Lung (tissue), 11 donors: ENCODE measurements at regions not wholly inside any gene's neighbourhood (a gene's known extent, or its start where the extent isn't known, plus 50 kb on each side); places are given as distances from the start of the nearest gene placed in this dataset.

Experiments used
- ATAC-seq: fragments of 200-7000 bp; cut with Tn5 transposase; one replicate; pipeline ENCODE4 v1.9.1; 2020; ENCODE audit warnings: moderate number of reproducible peaks; ENCODE audit not compliant: insufficient read depth, low FRiP score
- DNase-seq, 3 donors: peaks; one replicate each; pipeline ENCODE4 v3.0.0-alpha.2; 2013 to 2017
- H3K27ac ChIP-seq, 2 donors: one replicate each; pipeline ENCODE4 v1.5.1; 2013; ENCODE audit warnings: mild to moderate bottlenecking in 2 of 2, moderate library complexity in 2 of 2, control low read depth in 1 of 2, inconsistent platforms in 1 of 2, low read depth in 1 of 2, low read length in 1 of 2
- H3K27me3 ChIP-seq, 3 donors: one replicate each; pipeline ENCODE4 v1.5.1; 2013; ENCODE audit warnings: low read length in 2 of 3; ENCODE audit not compliant: control insufficient read depth in 3 of 3, insufficient read depth in 3 of 3
- H3K36me3 ChIP-seq, 4 donors: one replicate each; pipeline ENCODE4 v1.5.1; 2013; ENCODE audit warnings: low read length in 4 of 4, mild to moderate bottlenecking in 1 of 4, moderate library complexity in 1 of 4; ENCODE audit not compliant: control insufficient read depth in 4 of 4, insufficient read depth in 4 of 4
- H3K4me1 ChIP-seq, 5 donors: one replicate each; pipeline ENCODE4 v1.5.1; 2013; ENCODE audit warnings: low read length in 5 of 5, mild to moderate bottlenecking in 2 of 5, moderate library complexity in 1 of 5; ENCODE audit not compliant: control insufficient read depth in 5 of 5, insufficient read depth in 5 of 5
- H3K4me3 ChIP-seq: one replicate; pipeline ENCODE4 v1.5.1; 2013; ENCODE audit warnings: mild to moderate bottlenecking, control low read depth, moderate library complexity
- H3K9ac ChIP-seq, 2 donors: one replicate each; pipeline ENCODE4 v1.5.1; 2013; ENCODE audit warnings: low read length in 2 of 2, control low read depth in 1 of 2; ENCODE audit not compliant: insufficient read depth in 1 of 2
- H3K9me3 ChIP-seq, 4 donors: one replicate each; pipeline ENCODE4 v1.5.1; 2013; ENCODE audit warnings: low read length in 3 of 4, mild to moderate bottlenecking in 1 of 4, moderate library complexity in 1 of 4; ENCODE audit not compliant: control insufficient read depth in 4 of 4, insufficient read depth in 3 of 4
- CTCF ChIP-seq: IDR thresholded peaks from 2 replicates; pipeline ENCODE4 v1.5.1; 2012; ENCODE audit warnings: mild to moderate bottlenecking; ENCODE audit errors: control extremely low read depth, extremely low read depth
- WGBS, 2 donors: extraction: QIAGEN DNeasy Blood & Tissue Kit; methylation state at CpG; one replicate each; pipeline ENCODE4 v1.1.7; 2013; 5-methylcytosine and 5-hydroxymethylcytosine counted together
- donor health status: control.
- donor health status: control.
- donor health status: Bipolar disorder and iron deficiency.
- donor health status: healthy.
- donor health status: DM: yes; HTN: yes; CAD: no.

GRCh38 chr1:99163671-99164070, 100.6 kb upstream of the PLPPR4 start:
- no peak overlapping the region for H3K9ac ChIP-seq
- TF ChIP-seq CTCF = no peak
- H3K4me1 ChIP-seq = no peaks in the 10 kb centered on the region
- 78 to 85% methylated on average over 2 of the region's 2 CpGs for WGBS, 2 donors
- no peak overlapping the region for H3K27ac ChIP-seq
- DNase-seq (no peak), ATAC-seq (no peak)
- peaks cover 0 to 2% (median 0%) of the 10 kb centered on the region in 4 donors for H3K9me3 ChIP-seq
- H3K36me3 ChIP-seq = no peaks in the 10 kb centered on the region
- H3K27me3 ChIP-seq = no peaks in the 10 kb centered on the region
- no peak overlapping the region for H3K4me3 ChIP-seq

GRCh38 chr1:99170516-99170915, 93.8 kb upstream of the PLPPR4 start:
- no peak for ATAC-seq
- Histone ChIP-seq H3K27ac (no peak overlapping the region), H3K4me3 (no peak overlapping the region), H3K36me3 (no peaks in the 10 kb centered on the region), H3K9ac (no peak overlapping the region), H3K4me1 (no peaks in the 10 kb centered on the region), H3K9me3 (no peaks in the 10 kb centered on the region), H3K27me3 (no peaks in the 10 kb centered on the region)
- TF ChIP-seq CTCF = no peak
- WGBS, 2 donors = 88 to 97% methylated on average over 1 of the region's 1 CpG
- DNase-seq = no peak

- H3K4me3 ChIP-seq = no peak overlapping the region
- DNase-seq (no peak), ATAC-seq (no peak)
- H3K9me3 ChIP-seq = no peaks in the 10 kb centered on the region
- no peak overlapping the region for H3K27ac ChIP-seq
- H3K9ac ChIP-seq = no peak overlapping the region
- no peaks in the 10 kb centered on the region for H3K36me3 ChIP-seq
- TF ChIP-seq CTCF = no peak
- H3K4me1 ChIP-seq = no peaks in the 10 kb centered on the region
- WGBS, 2 donors = 55 to 75% methylated on average over 7 of the region's 7 CpGs
- no peaks in the 10 kb centered on the region for H3K27me3 ChIP-seq
These were observed 93.0 kb upstream of the PLPPR4 start for GRCh38 chr1:99171184-99171813.

GRCh38 chr1:99173282-99173681, 91.0 kb upstream of the PLPPR4 start:
- TF ChIP-seq CTCF = no peak

More at GRCh38 chr1:99173282-99173681, 91.0 kb upstream of the PLPPR4 start:
- Histone ChIP-seq H3K9me3 (no peaks in the 10 kb centered on the region), H3K36me3 (no peaks in the 10 kb centered on the region), H3K27me3 (no peaks in the 10 kb centered on the region), H3K4me3 (no peak overlapping the region), H3K9ac (no peak overlapping the region), H3K4me1 (peaks cover 0 to 5% (median 0%) of the 10 kb centered on the region in 5 donors), H3K27ac (no peak overlapping the region)
- ATAC-seq (no peak), DNase-seq (no peak)
- whole genome bisulfite sequencing, 2 donors = 84 to 89% methylated on average over 3 of the region's 3 CpGs
